ENCODE measurements at regions not wholly inside any gene's neighbourhood (a gene's known extent, or its start where the extent isn't known, plus 50 kb on each side); places are given as distances from the start of the nearest gene placed in this dataset.

DNA sequence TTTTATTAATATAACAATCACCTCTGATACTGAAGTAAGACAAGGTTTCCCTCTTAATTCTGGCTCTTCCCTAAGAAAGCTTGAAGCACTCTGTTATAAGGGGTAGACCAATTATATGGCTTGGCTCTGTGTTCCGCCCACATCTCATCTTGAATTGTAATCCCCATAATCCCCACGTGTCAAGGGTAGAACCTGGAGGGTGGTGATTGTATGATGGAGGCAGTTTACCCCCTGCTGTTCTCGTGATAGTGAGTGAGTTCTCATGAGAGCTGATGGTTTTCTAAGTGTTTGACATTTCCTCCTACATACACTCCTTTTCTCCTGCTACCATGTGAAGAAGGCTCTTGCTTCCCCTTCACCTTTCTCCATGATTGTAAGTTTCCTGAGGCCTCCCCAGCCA, 363.8 kb upstream of the PCDH20 start:
- TF ChIP-seq, protein P1, sequence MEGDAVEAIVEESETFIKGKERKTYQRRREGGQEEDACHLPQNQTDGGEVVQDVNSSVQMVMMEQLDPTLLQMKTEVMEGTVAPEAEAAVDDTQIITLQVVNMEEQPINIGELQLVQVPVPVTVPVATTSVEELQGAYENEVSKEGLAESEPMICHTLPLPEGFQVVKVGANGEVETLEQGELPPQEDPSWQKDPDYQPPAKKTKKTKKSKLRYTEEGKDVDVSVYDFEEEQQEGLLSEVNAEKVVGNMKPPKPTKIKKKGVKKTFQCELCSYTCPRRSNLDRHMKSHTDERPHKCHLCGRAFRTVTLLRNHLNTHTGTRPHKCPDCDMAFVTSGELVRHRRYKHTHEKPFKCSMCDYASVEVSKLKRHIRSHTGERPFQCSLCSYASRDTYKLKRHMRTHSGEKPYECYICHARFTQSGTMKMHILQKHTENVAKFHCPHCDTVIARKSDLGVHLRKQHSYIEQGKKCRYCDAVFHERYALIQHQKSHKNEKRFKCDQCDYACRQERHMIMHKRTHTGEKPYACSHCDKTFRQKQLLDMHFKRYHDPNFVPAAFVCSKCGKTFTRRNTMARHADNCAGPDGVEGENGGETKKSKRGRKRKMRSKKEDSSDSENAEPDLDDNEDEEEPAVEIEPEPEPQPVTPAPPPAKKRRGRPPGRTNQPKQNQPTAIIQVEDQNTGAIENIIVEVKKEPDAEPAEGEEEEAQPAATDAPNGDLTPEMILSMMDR (IDR thresholded peaks at IDR 0.05) = no peak
- no peak for TF ChIP-seq POLR2A (IDR thresholded peaks at IDR 0.05)
